Breast epithelium (tissue), 4 donors: ENCODE measurements at regions not wholly inside any gene's neighbourhood (a gene's known extent, or its start where the extent isn't known, plus 50 kb on each side); places are given as distances from the start of the nearest gene placed in this dataset.
"Not testable (repeated sequence)": the region's sequence is repeated elsewhere in the genome, so short reads cannot be mapped to it uniquely, and the experiment has no call there.

Source experiments
- DNase-seq, 2 donors: peaks; one replicate each; pipeline ENCODE4 v3.0.0-alpha.2; 2019; ENCODE audit warnings: low spot score in 2 of 2
- H3K27ac ChIP-seq, 2 donors: fragments of 200-600 bp; sonication (generic) in 1 of 2; one replicate each; pipeline ENCODE4 v1.5.1; 2016 to 2019; ENCODE audit warnings: mild to moderate bottlenecking in 1 of 2
- H3K27me3 ChIP-seq, 2 donors: fragments of 200-600 bp; sonication (generic) in 1 of 2; one replicate each; pipeline versions ENCODE4 v1.5.1 to v1.6.0; 2017 to 2019; ENCODE audit warnings: control low read depth in 1 of 2, mild to moderate bottlenecking in 1 of 2
- H3K36me3 ChIP-seq: fragments of 200-600 bp; one replicate; pipeline ENCODE4 v1.5.1; 2019
- H3K4me1 ChIP-seq, 2 donors: fragments of 200-600 bp; sonication (generic); one replicate each; pipeline ENCODE4 v1.5.1; 2016 to 2019; ENCODE audit warnings: control low read depth in 1 of 2
- H3K4me3 ChIP-seq, 3 donors: fragments of 200-600 bp; sonication (generic); 1 replicate in 2 of 3; 2 replicates in 1 of 3; pipeline ENCODE4 v1.5.1; 2016 to 2019; ENCODE audit warnings: mild to moderate bottlenecking in 3 of 3, moderate library complexity in 2 of 3
- H3K9me3 ChIP-seq, 2 donors: fragments of 200-600 bp; sonication (generic) in 1 of 2; one replicate each; pipeline ENCODE4 v1.5.1; 2016 to 2019; ENCODE audit warnings: control low read depth in 1 of 2
- POLR2A ChIP-seq: fragments of 450-650 bp; IDR thresholded peaks from one replicate; pipeline ENCODE4 v1.6.1; 2016; ENCODE audit warnings: antibody characterized with exemption, mild to moderate bottlenecking, moderate library complexity
- POLR2AphosphoS5 ChIP-seq, 3 donors: sonication (generic); formaldehyde crosslinking; IDR thresholded peaks; one replicate each; pipeline ENCODE4 v1.6.1; 2017; ENCODE audit warnings: antibody characterized with exemption in 3 of 3
- intact Hi-C: fragments of 100-400 bp; cut with DNase I; formaldehyde crosslinking; loops from one replicate; pipeline ENCODE4 v1.15.1; 2023; ENCODE audit warnings: low total_unique reads
- TF ChIP-seq, protein P1 (sequence below), 3 donors: fragments of 450-650 bp; IDR thresholded peaks; one replicate each; pipeline ENCODE4 v1.5.1; 2016 to 2017; ENCODE audit warnings: antibody characterized with exemption in 3 of 3, mild to moderate bottlenecking in 3 of 3, moderate library complexity in 3 of 3

- intact Hi-C loops = no loop called here
- H3K36me3 ChIP-seq = no peaks in the 10 kb centered on the region
- no peaks in the 10 kb centered on the region for H3K27me3 ChIP-seq
- TF ChIP-seq POLR2AphosphoS5 (IDR thresholded peaks at IDR 0.05) (no peak), POLR2A (no peak)
- TF ChIP-seq, protein P1, sequence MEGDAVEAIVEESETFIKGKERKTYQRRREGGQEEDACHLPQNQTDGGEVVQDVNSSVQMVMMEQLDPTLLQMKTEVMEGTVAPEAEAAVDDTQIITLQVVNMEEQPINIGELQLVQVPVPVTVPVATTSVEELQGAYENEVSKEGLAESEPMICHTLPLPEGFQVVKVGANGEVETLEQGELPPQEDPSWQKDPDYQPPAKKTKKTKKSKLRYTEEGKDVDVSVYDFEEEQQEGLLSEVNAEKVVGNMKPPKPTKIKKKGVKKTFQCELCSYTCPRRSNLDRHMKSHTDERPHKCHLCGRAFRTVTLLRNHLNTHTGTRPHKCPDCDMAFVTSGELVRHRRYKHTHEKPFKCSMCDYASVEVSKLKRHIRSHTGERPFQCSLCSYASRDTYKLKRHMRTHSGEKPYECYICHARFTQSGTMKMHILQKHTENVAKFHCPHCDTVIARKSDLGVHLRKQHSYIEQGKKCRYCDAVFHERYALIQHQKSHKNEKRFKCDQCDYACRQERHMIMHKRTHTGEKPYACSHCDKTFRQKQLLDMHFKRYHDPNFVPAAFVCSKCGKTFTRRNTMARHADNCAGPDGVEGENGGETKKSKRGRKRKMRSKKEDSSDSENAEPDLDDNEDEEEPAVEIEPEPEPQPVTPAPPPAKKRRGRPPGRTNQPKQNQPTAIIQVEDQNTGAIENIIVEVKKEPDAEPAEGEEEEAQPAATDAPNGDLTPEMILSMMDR (IDR thresholded peaks at IDR 0.05) = no peak
- peaks cover 0 to 5% of the 10 kb centered on the region in 2 donors for H3K9me3 ChIP-seq
- no peaks in the 10 kb centered on the region for H3K4me1 ChIP-seq
- no peak for DNase-seq
- H3K4me3 ChIP-seq = no peak overlapping the region
- no peak overlapping the region for H3K27ac ChIP-seq
These were observed 72.1 kb downstream of the TMEM212 start for GRCh38 chr3:171915275-171915674.

GRCh38 chr3:171916888-171917287 is 73.7 kb downstream of the TMEM212 start:
- no peak for TF ChIP-seq POLR2A
- TF ChIP-seq, protein P1 (IDR thresholded peaks at IDR 0.05) = no peak
- TF ChIP-seq POLR2AphosphoS5 (IDR thresholded peaks at IDR 0.05) = no peak
- H3K27me3 ChIP-seq = no peaks in the 10 kb centered on the region
- H3K36me3 ChIP-seq = no peaks in the 10 kb centered on the region
- H3K9me3 ChIP-seq = no peaks in the 10 kb centered on the region
- H3K4me3 ChIP-seq = no peak overlapping the region
- intact Hi-C loops = no loop called here
- no peaks in the 10 kb centered on the region for H3K4me1 ChIP-seq
- DNase-seq = no peak
- no peak overlapping the region for H3K27ac ChIP-seq

DNA sequence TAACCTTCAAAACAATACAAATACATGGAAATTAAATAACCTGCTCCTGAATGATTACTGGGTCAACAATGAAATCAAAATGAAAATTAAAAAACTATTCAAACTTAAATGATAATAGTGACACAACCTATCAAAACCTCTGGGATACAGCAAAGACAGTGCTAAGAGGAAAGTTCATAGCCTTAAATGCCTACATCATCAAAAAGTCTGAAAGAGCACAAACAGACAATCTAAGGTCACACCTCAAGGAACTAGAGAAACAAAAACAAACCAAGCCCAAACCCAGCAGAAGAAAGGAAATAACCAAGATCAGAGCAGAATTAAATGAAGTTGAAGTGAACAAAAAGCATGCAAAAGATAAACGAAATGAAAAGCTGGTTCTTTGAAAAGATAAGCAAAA is 79.5 kb downstream of the TMEM212 start:
- H3K4me1 ChIP-seq, H3K4me3 ChIP-seq, intact Hi-C loops, H3K9me3 ChIP-seq, H3K27ac ChIP-seq, H3K27me3 ChIP-seq, DNase-seq, H3K36me3 ChIP-seq: not testable (repeated sequence)

GRCh38 chr3:171923668-171924067 is 80.5 kb downstream of the TMEM212 start:
- H3K36me3 ChIP-seq, H3K9me3 ChIP-seq, H3K4me1 ChIP-seq, H3K27me3 ChIP-seq, DNase-seq, intact Hi-C loops, H3K27ac ChIP-seq, H3K4me3 ChIP-seq: not testable (repeated sequence)

DNA sequence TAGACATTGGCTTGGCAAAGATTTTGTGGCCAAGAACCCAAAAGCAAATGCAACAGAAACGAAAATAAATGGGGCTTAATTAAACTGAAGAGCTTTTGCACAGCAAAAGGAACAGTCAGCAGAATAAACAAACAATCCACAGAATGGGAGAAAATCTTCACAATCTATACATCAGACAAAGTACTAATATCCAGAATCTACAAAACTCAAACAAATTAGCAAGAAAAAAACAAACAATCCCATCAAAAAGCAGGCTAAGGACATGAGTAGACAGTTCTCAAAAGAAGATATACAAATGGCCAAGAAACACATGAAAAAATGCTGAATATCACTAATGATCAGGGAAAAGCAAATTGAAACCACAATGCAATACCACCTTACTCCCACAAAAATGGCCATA is 81.7 kb downstream of the TMEM212 start:
- DNase-seq, H3K27ac ChIP-seq, H3K9me3 ChIP-seq, H3K4me3 ChIP-seq, H3K27me3 ChIP-seq, intact Hi-C loops, H3K36me3 ChIP-seq, H3K4me1 ChIP-seq: not testable (repeated sequence)

DNA sequence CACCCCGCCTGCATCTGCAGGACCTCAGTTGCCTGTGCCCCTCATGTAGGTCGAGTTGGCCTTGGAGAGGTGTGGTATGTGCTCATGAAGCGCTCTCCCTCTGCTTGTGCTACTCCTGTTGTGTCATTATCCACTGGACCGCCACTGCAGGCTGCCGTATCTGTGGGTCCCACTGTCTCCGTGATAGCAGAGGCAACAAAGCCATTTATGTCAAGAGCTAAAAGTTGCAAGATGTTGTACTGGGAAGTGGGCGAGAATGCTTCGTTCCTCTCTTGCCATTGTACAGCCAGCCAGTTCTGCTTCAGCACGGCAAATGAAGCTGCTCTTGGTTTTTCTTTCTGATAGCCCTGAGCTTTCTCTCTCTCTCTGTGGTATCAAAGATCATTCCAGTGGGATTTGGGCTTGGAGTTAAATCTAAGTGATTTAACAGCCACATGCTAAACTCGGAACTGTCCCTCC is 89.0 kb downstream of the TMEM212 start:
- Histone ChIP-seq H3K36me3 (no peaks in the 10 kb centered on the region), H3K4me1 (no peaks in the 10 kb centered on the region), H3K27me3 (no peaks in the 10 kb centered on the region), H3K9me3 (no peaks in the 10 kb centered on the region), H3K4me3 (no peak overlapping the region), H3K27ac (no peak overlapping the region)
- intact Hi-C loops = no loop called here
- TF ChIP-seq, protein P1 (IDR thresholded peaks at IDR 0.05) = no peak
- TF ChIP-seq POLR2A (no peak), POLR2AphosphoS5 (IDR thresholded peaks at IDR 0.05) (no peak)
- no peak for DNase-seq

DNA sequence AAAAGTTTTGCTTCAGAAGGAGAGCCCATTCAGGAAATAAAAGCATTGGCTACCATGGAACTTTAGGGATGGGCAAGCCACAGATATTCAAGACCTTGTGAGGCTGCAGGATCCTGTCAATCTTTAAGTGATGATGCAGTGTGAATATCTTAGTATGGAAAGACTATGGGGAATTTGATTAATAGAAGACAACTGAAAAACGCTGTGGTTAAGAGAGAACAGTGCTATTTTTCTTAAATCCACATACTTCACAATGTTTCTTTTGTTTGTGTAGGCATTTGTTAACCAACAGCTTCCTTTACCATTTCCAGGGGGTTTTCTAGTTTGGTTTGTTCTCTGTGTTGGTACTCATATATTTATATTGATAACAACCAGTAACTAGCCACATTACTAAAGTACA is 90.3 kb downstream of the TMEM212 start:
- no peak for DNase-seq
- Histone ChIP-seq H3K4me3 (no peak overlapping the region), H3K36me3 (no peaks in the 10 kb centered on the region), H3K27ac (no peak overlapping the region), H3K9me3 (no peaks in the 10 kb centered on the region), H3K27me3 (no peaks in the 10 kb centered on the region), H3K4me1 (no peaks in the 10 kb centered on the region)
- TF ChIP-seq POLR2AphosphoS5 (IDR thresholded peaks at IDR 0.05) = no peak
- intact Hi-C loops = no loop called here
